ENCODE measurements at regions not wholly inside any gene's neighbourhood (a gene's known extent, or its start where the extent isn't known, plus 50 kb on each side); places are given as distances from the start of the nearest gene placed in this dataset.

DNA sequence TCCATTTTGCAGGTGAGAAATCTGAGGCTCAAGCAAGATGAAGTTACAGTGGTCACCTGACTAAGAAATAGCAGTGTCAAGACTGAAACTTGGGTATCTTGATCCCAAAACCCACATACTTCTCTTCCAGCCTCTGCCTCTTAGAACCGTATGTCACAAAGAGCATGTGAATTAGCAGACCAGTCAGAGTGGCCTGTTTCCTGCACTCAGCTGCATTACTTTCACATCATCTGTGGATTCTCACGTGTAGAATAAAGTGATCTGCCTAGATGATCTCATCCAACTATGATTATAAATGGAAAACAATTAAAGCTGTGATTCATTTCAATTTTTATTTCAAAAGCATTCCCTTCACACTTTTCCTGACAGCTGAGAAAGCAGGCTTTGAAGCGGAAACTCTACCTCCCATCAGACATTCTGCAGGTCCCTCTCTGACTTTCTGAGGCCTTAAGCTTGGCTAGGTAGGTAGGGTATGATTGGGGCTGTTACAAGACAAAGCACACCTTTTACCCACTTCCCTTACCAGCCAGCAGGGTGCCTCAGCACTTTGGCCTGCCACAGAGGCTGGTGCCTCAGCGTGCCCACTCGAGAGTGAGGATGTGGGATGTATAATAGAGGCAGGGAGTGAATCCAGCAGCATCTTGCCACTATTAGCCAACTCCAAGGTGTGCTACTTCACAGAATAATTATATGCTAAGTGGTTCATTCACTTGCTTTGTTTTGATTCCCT lies 70.2 kb upstream of the PDE1C start:
- Histone ChIP-seq H3K4me3 (ENCODE audit: low read length in 2 of 2) (no peak overlapping the region), H3K27me3 (ENCODE audit: control insufficient read depth in 2 of 2, insufficient read depth in 2 of 2, low read length in 2 of 2) (no peaks in the 10 kb centered on the region)

DNA sequence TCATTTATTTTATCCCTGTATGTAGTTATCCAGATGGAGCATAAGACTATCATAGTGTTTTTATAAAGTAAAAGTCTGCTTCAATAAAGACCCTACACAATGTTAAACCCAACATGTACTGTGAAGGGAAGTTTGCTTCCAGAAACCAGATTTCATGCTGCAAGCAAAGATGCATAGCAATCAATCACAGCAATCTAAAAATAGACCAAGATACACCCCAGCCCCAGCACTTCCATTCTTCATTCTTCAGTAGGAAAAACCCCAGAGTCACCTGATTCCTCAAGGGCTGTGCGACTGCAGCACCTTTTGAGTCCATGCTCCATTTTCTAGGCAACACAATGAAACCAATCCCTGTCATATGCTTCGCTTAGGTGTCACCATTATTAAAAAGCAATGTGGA lies 66.9 kb upstream of the PDE1C start:
- Histone ChIP-seq H3K4me1 (ENCODE audit: control insufficient read depth in 2 of 2, insufficient read depth in 2 of 2, low read length in 2 of 2) (no peaks in the 10 kb centered on the region), H3K27me3 (ENCODE audit: control insufficient read depth in 2 of 2, insufficient read depth in 2 of 2, low read length in 2 of 2) (no peaks in the 10 kb centered on the region), H3K9me3 (ENCODE audit: control insufficient read depth in 2 of 2, low read length in 2 of 2) (no peaks in the 10 kb centered on the region), H3K36me3 (ENCODE audit: control insufficient read depth in 2 of 2, insufficient read depth in 2 of 2, low read length in 2 of 2) (no peaks in the 10 kb centered on the region), H3K9ac (ENCODE audit: low read depth in 1 of 2, low read length in 2 of 2) (no peak overlapping the region), H3K4me3 (ENCODE audit: low read length in 2 of 2) (no peak overlapping the region), H3K27ac (ENCODE audit: low read depth in 2 of 2, low read length in 2 of 2) (no peak overlapping the region)

More for the DNA sequence above, 70.2 kb upstream of the PDE1C start:
- H3K9me3 ChIP-seq (ENCODE audit: control insufficient read depth in 2 of 2, low read length in 2 of 2): no peaks in the 10 kb centered on the region
- H3K27ac ChIP-seq (ENCODE audit: low read depth in 2 of 2, low read length in 2 of 2): no peak overlapping the region
- H3K36me3 ChIP-seq (ENCODE audit: control insufficient read depth in 2 of 2, insufficient read depth in 2 of 2, low read length in 2 of 2): no peaks in the 10 kb centered on the region
- H3K4me1 ChIP-seq (ENCODE audit: control insufficient read depth in 2 of 2, insufficient read depth in 2 of 2, low read length in 2 of 2): no peaks in the 10 kb centered on the region
- no peak overlapping the region for H3K9ac ChIP-seq (ENCODE audit: low read depth in 1 of 2, low read length in 2 of 2)

DNA sequence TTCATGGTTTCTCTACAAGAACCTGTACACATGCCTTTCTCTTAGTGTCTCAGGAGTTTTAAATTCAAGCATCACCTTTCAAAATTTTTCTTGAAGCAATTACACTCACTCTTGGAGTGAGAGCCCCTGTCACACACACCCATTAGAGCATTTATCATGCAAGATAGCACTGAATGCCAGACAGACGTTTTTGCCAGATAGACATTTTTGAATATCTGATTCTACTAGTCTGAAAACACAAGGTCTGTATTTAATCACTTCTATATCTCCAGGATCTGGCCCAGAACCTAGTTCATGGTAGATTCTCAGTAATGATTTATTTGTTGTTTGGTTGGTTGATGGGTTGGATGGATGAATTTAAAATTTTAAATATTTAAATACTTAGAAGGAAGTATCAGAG lies 60.9 kb upstream of the PDE1C start:
- H3K9ac ChIP-seq (ENCODE audit: low read depth in 1 of 2, low read length in 2 of 2): no peak overlapping the region
- H3K27me3 ChIP-seq (ENCODE audit: control insufficient read depth in 2 of 2, insufficient read depth in 2 of 2, low read length in 2 of 2): no peaks in the 10 kb centered on the region
- no peak overlapping the region for H3K4me3 ChIP-seq (ENCODE audit: low read length in 2 of 2)
- no peaks in the 10 kb centered on the region for H3K9me3 ChIP-seq (ENCODE audit: control insufficient read depth in 2 of 2, low read length in 2 of 2)
- no peaks in the 10 kb centered on the region for H3K4me1 ChIP-seq (ENCODE audit: control insufficient read depth in 2 of 2, insufficient read depth in 2 of 2, low read length in 2 of 2)
- no peaks in the 10 kb centered on the region for H3K36me3 ChIP-seq (ENCODE audit: control insufficient read depth in 2 of 2, insufficient read depth in 2 of 2, low read length in 2 of 2)
- no peak overlapping the region for H3K27ac ChIP-seq (ENCODE audit: low read depth in 2 of 2, low read length in 2 of 2)

DNA sequence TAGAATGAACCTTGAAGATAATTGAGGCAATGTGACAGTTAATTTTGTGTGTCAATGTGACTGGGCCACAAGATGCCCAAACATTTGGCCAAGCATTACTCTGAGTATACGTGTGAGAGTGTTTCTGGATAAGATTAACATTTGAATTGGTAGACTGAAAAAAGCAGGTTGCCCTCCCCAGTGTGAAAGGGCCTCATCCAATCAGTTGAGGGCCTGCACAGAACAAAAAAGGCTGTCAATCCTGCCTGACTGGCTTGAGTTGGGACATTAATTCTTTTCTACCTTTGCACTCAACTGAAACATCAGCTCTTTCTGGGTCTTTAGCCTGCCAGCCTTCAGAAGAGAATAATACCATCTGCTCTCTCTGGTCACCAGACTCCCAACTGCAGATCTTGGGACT lies 56.6 kb upstream of the PDE1C start:
- H3K4me1 ChIP-seq (ENCODE audit: control insufficient read depth in 2 of 2, insufficient read depth in 2 of 2, low read length in 2 of 2): no peaks in the 10 kb centered on the region
- H3K9ac ChIP-seq (ENCODE audit: low read depth in 1 of 2, low read length in 2 of 2): no peak overlapping the region
- H3K9me3 ChIP-seq (ENCODE audit: control insufficient read depth in 2 of 2, low read length in 2 of 2): no peaks in the 10 kb centered on the region
- no peak overlapping the region for H3K27ac ChIP-seq (ENCODE audit: low read depth in 2 of 2, low read length in 2 of 2)
- no peaks in the 10 kb centered on the region for H3K27me3 ChIP-seq (ENCODE audit: control insufficient read depth in 2 of 2, insufficient read depth in 2 of 2, low read length in 2 of 2)
- no peak overlapping the region for H3K4me3 ChIP-seq (ENCODE audit: low read length in 2 of 2)
- H3K36me3 ChIP-seq (ENCODE audit: control insufficient read depth in 2 of 2, insufficient read depth in 2 of 2, low read length in 2 of 2): no peaks in the 10 kb centered on the region
